ENCODE measurements at regions not wholly inside any gene's neighbourhood (a gene's known extent, or its start where the extent isn't known, plus 50 kb on each side); places are given as distances from the start of the nearest gene placed in this dataset.

DNA sequence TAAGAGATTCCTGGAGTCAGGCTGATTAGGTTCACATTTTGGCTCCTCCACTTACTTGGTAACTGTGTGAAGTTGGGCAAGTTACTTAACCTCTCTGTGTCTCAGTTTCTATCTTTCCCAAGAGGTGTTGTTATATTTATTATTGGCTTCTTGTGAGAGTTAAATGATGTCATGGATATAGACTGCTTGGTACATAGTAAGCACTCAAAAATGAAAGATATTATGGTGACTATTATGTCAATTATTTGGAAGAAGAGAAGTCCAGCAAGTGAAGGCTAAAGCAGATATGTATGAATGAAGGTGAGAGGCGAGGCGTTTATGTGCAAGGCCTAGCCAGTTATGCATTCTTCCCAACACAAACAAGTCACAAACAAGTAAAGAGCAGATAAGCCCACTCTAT, 417.4 kb downstream of the TSN start (continued):
- TF ChIP-seq, protein P1, sequence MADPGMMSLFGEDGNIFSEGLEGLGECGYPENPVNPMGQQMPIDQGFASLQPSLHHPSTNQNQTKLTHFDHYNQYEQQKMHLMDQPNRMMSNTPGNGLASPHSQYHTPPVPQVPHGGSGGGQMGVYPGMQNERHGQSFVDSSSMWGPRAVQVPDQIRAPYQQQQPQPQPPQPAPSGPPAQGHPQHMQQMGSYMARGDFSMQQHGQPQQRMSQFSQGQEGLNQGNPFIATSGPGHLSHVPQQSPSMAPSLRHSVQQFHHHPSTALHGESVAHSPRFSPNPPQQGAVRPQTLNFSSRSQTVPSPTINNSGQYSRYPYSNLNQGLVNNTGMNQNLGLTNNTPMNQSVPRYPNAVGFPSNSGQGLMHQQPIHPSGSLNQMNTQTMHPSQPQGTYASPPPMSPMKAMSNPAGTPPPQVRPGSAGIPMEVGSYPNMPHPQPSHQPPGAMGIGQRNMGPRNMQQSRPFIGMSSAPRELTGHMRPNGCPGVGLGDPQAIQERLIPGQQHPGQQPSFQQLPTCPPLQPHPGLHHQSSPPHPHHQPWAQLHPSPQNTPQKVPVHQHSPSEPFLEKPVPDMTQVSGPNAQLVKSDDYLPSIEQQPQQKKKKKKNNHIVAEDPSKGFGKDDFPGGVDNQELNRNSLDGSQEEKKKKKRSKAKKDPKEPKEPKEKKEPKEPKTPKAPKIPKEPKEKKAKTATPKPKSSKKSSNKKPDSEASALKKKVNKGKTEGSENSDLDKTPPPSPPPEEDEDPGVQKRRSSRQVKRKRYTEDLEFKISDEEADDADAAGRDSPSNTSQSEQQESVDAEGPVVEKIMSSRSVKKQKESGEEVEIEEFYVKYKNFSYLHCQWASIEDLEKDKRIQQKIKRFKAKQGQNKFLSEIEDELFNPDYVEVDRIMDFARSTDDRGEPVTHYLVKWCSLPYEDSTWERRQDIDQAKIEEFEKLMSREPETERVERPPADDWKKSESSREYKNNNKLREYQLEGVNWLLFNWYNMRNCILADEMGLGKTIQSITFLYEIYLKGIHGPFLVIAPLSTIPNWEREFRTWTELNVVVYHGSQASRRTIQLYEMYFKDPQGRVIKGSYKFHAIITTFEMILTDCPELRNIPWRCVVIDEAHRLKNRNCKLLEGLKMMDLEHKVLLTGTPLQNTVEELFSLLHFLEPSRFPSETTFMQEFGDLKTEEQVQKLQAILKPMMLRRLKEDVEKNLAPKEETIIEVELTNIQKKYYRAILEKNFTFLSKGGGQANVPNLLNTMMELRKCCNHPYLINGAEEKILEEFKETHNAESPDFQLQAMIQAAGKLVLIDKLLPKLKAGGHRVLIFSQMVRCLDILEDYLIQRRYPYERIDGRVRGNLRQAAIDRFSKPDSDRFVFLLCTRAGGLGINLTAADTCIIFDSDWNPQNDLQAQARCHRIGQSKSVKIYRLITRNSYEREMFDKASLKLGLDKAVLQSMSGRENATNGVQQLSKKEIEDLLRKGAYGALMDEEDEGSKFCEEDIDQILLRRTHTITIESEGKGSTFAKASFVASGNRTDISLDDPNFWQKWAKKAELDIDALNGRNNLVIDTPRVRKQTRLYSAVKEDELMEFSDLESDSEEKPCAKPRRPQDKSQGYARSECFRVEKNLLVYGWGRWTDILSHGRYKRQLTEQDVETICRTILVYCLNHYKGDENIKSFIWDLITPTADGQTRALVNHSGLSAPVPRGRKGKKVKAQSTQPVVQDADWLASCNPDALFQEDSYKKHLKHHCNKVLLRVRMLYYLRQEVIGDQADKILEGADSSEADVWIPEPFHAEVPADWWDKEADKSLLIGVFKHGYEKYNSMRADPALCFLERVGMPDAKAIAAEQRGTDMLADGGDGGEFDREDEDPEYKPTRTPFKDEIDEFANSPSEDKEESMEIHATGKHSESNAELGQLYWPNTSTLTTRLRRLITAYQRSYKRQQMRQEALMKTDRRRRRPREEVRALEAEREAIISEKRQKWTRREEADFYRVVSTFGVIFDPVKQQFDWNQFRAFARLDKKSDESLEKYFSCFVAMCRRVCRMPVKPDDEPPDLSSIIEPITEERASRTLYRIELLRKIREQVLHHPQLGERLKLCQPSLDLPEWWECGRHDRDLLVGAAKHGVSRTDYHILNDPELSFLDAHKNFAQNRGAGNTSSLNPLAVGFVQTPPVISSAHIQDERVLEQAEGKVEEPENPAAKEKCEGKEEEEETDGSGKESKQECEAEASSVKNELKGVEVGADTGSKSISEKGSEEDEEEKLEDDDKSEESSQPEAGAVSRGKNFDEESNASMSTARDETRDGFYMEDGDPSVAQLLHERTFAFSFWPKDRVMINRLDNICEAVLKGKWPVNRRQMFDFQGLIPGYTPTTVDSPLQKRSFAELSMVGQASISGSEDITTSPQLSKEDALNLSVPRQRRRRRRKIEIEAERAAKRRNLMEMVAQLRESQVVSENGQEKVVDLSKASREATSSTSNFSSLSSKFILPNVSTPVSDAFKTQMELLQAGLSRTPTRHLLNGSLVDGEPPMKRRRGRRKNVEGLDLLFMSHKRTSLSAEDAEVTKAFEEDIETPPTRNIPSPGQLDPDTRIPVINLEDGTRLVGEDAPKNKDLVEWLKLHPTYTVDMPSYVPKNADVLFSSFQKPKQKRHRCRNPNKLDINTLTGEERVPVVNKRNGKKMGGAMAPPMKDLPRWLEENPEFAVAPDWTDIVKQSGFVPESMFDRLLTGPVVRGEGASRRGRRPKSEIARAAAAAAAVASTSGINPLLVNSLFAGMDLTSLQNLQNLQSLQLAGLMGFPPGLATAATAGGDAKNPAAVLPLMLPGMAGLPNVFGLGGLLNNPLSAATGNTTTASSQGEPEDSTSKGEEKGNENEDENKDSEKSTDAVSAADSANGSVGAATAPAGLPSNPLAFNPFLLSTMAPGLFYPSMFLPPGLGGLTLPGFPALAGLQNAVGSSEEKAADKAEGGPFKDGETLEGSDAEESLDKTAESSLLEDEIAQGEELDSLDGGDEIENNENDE (IDR thresholded peaks at IDR 0.05; ENCODE audit: insufficient replicate concordance, low read length), result no peak
- TF ChIP-seq TBP (IDR thresholded peaks at IDR 0.05; ENCODE audit: low read depth, low read length) (no peak), KDM5A (IDR thresholded peaks at IDR 0.05; ENCODE audit: low read length) (no peak), CTBP2 (IDR thresholded peaks at IDR 0.05; ENCODE audit: borderline replicate concordance, insufficient read depth, insufficient read length, low read length) (no peak), YY1 (IDR thresholded peaks at IDR 0.05; ENCODE audit: low read depth, low read length) (no peak), SRF (IDR thresholded peaks at IDR 0.05; ENCODE audit: low read depth, low read length) (no peak), NRF1 (IDR thresholded peaks at IDR 0.05; ENCODE audit: low read depth, low read length) (no peak), NANOG (IDR thresholded peaks at IDR 0.05; ENCODE audit: insufficient read depth, low read depth, low read length, poor library complexity, severe bottlenecking) (no peak), RXRA (IDR thresholded peaks at IDR 0.05; ENCODE audit: insufficient read depth, low read depth, low read length) (no peak), FOSL1 (IDR thresholded peaks at IDR 0.05; ENCODE audit: insufficient read depth, low read depth, low read length) (no peak)
- TF ChIP-seq, protein P2, sequence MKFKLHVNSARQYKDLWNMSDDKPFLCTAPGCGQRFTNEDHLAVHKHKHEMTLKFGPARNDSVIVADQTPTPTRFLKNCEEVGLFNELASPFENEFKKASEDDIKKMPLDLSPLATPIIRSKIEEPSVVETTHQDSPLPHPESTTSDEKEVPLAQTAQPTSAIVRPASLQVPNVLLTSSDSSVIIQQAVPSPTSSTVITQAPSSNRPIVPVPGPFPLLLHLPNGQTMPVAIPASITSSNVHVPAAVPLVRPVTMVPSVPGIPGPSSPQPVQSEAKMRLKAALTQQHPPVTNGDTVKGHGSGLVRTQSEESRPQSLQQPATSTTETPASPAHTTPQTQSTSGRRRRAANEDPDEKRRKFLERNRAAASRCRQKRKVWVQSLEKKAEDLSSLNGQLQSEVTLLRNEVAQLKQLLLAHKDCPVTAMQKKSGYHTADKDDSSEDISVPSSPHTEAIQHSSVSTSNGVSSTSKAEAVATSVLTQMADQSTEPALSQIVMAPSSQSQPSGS (IDR thresholded peaks at IDR 0.05; ENCODE audit: low read length), result no peak
